Gastrocnemius medialis (tissue), 4 donors: ENCODE measurements at regions not wholly inside any gene's neighbourhood (a gene's known extent, or its start where the extent isn't known, plus 50 kb on each side); places are given as distances from the start of the nearest gene placed in this dataset.
"Not testable (repeated sequence)": the region's sequence is repeated elsewhere in the genome, so short reads cannot be mapped to it uniquely, and the experiment has no call there.

ENCODE experiments used
- ATAC-seq, 2 donors: fragments of 150-250 bp; one replicate each; pipeline ENCODE4 v1.9.1; 2016
- DNase-seq, 2 donors: peaks; one replicate each; pipeline ENCODE4 v3.0.0-alpha.2; 2019
- H3K27ac ChIP-seq, 4 donors: fragments of 200-600 bp; sonication (generic); 1 replicate in 1 of 4; 2 replicates in 3 of 4; pipeline ENCODE4 v1.5.1; 2016 to 2018; ENCODE audit warnings: mild to moderate bottlenecking in 2 of 4, moderate library complexity in 1 of 4
- H3K27me3 ChIP-seq, 3 donors: fragments of 200-600 bp; sonication (generic) in 2 of 3; 1 replicate in 1 of 3; 2 replicates in 2 of 3; pipeline versions ENCODE4 v1.5.1 to v1.6.0; 2016 to 2019; ENCODE audit warnings: mild to moderate bottlenecking in 1 of 3, moderate library complexity in 1 of 3
- H3K36me3 ChIP-seq, 2 donors: fragments of 200-600 bp; sonication (generic) in 1 of 2; one replicate each; pipeline ENCODE4 v1.5.1; 2017 to 2018
- H3K4me1 ChIP-seq, 2 donors: fragments of 200-600 bp; sonication (generic) in 1 of 2; one replicate each; pipeline ENCODE4 v1.5.1; 2016 to 2017; ENCODE audit warnings: mild to moderate bottlenecking in 2 of 2
- H3K4me3 ChIP-seq, 4 donors: fragments of 200-600 bp; sonication (generic) in 3 of 4; 1 replicate in 1 of 4; 2 replicates in 3 of 4; pipeline ENCODE4 v1.5.1; 2016 to 2019; ENCODE audit warnings: mild to moderate bottlenecking in 2 of 4
- H3K9me3 ChIP-seq, 3 donors: fragments of 200-600 bp; sonication (generic) in 2 of 3; 1 replicate in 1 of 3; 2 replicates in 2 of 3; pipeline ENCODE4 v1.5.1; 2016 to 2019
- POLR2A ChIP-seq, 2 donors: fragments of 450-650 bp; IDR thresholded peaks; one replicate each; pipeline ENCODE4 v1.6.1; 2017; ENCODE audit warnings: antibody characterized with exemption in 2 of 2, mild to moderate bottlenecking in 2 of 2, moderate library complexity in 2 of 2
- in situ Hi-C, 4 donors: fragments of 200-750 bp; cut with MboI; loops; one replicate each; pipeline versions ENCODE4 v1.15.0 to v1.8.0; 2017; ENCODE audit warnings: low sequenced_read_pairs in 4 of 4
- intact Hi-C: fragments of 100-400 bp; cut with DNase I; formaldehyde crosslinking; loops from one replicate; pipeline ENCODE4 v1.15.1; 2023; ENCODE audit warnings: low total_unique reads
- TF ChIP-seq, protein P1 (sequence below), 5 experiments: fragments of 450-650 bp in 3 of 5; fragments of 200-600 bp in 2 of 5; sonication (generic) in 2 of 5; IDR thresholded peaks in 4 of 5; conservative IDR thresholded peaks in 1 of 5; 1 replicate in 4 of 5; 2 replicates in 1 of 5; pipeline ENCODE4 v1.5.1; 2016 to 2019; ENCODE audit warnings: antibody characterized with exemption in 5 of 5, mild to moderate bottlenecking in 3 of 5, moderate library complexity in 3 of 5

- H3K36me3 ChIP-seq: no peaks in the 10 kb centered on the region
- H3K4me1 ChIP-seq: no peaks in the 10 kb centered on the region
- H3K9me3 ChIP-seq: peaks cover 0 to 7% (median 0%) of the 10 kb centered on the region in 3 donors
- DNase-seq (no peak), ATAC-seq (no peak)
- H3K27me3 ChIP-seq: no peaks in the 10 kb centered on the region
- TF ChIP-seq, protein P1, sequence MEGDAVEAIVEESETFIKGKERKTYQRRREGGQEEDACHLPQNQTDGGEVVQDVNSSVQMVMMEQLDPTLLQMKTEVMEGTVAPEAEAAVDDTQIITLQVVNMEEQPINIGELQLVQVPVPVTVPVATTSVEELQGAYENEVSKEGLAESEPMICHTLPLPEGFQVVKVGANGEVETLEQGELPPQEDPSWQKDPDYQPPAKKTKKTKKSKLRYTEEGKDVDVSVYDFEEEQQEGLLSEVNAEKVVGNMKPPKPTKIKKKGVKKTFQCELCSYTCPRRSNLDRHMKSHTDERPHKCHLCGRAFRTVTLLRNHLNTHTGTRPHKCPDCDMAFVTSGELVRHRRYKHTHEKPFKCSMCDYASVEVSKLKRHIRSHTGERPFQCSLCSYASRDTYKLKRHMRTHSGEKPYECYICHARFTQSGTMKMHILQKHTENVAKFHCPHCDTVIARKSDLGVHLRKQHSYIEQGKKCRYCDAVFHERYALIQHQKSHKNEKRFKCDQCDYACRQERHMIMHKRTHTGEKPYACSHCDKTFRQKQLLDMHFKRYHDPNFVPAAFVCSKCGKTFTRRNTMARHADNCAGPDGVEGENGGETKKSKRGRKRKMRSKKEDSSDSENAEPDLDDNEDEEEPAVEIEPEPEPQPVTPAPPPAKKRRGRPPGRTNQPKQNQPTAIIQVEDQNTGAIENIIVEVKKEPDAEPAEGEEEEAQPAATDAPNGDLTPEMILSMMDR (IDR thresholded peaks at IDR 0.05 in 4 of 5, conservative IDR thresholded peaks at IDR 0.05 in 1 of 5): no peak
- no peak for TF ChIP-seq POLR2A (IDR thresholded peaks at IDR 0.05)
- no peak overlapping the region for H3K4me3 ChIP-seq
- H3K27ac ChIP-seq: no peak overlapping the region
- intact Hi-C loops (no loop called here), in situ Hi-C loops (no loop called here)
Measured at GRCh38 chr3:27610800-27611525, 111.2 kb downstream of the EOMES start.

DNA sequence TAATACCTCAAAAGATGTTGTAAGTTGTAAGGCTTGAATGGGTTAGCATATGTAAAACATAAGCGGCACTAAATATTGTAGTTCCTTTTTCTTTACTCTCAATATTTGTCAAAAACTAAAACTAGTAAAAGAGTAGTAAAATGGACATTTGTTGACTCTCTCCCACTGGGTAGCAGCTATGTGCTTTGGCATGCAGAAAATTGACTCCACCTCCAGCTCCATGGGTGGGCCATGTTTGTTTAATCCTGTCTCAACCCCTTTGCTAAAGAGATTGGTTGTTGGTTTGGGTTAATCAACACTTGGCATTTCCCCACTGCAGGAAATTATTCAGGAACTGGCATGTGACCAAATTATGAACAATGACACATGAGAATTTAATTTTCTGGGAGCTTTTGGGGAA is 114.8 kb downstream of the EOMES start:
- ATAC-seq (peak in 1 of 2 donors; percentile 50), DNase-seq (no peak)
- no peak overlapping the region for H3K27ac ChIP-seq
- intact Hi-C loops (no loop called here), in situ Hi-C loops (no loop called here)
- no peaks in the 10 kb centered on the region for H3K36me3 ChIP-seq
- H3K9me3 ChIP-seq: no peaks in the 10 kb centered on the region
- H3K4me1 ChIP-seq: no peaks in the 10 kb centered on the region
- no peaks in the 10 kb centered on the region for H3K27me3 ChIP-seq
- no peak for TF ChIP-seq POLR2A (IDR thresholded peaks at IDR 0.05)
- TF ChIP-seq, protein P1 (IDR thresholded peaks at IDR 0.05 in 4 of 5, conservative IDR thresholded peaks at IDR 0.05 in 1 of 5): no peak
- H3K4me3 ChIP-seq: no peak overlapping the region

DNA sequence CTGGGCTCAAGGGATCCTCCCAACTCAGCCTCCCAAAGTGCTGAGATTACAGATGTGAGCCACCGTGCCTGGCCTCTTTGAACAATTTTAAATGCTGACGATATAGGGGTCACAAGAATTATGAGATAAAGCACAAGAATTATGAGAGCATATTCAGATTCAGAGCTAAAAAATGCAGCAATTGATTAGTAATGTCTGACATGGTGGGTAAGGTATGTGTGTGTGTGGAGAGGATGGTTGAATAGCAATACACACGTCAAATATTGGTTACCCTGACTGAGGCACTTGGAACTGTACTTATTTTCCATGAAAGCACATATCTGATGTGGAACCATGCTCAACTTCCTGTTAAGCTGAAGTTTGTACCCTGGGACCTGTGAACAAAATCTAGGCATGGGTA is 115.6 kb downstream of the EOMES start:
- H3K27ac ChIP-seq: no peak overlapping the region
- TF ChIP-seq, protein P1 (IDR thresholded peaks at IDR 0.05 in 4 of 5, conservative IDR thresholded peaks at IDR 0.05 in 1 of 5): no peak
- TF ChIP-seq POLR2A (IDR thresholded peaks at IDR 0.05): no peak
- no peaks in the 10 kb centered on the region for H3K27me3 ChIP-seq
- H3K36me3 ChIP-seq: no peaks in the 10 kb centered on the region
- H3K4me1 ChIP-seq: no peaks in the 10 kb centered on the region
- DNase-seq (no peak), ATAC-seq (no peak)
- H3K4me3 ChIP-seq: no peak overlapping the region
- intact Hi-C loops (no loop called here), in situ Hi-C loops (no loop called here)
- no peaks in the 10 kb centered on the region for H3K9me3 ChIP-seq

DNA sequence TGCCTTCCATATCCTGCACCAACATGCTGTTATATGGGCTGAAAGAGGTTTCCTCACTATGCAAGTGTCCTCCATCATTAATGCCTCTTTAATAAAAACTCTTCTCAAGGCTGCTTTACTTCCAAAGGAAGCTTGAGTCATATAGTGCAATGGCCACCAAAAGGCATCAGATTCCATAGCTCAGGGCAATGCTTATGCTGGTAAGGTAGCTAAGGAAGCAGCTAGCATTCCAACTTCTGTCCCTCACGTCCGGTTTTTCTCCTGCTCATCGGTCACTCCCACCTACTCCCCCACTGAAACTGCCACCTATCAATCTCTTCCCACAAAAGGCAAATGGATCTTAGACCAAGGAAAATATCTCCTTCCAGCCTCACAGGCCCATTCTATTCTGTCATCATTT is 117.1 kb upstream of the SLC4A7 start:
- H3K27me3 ChIP-seq, intact Hi-C loops, H3K4me3 ChIP-seq, H3K4me1 ChIP-seq, H3K36me3 ChIP-seq, in situ Hi-C loops, ATAC-seq, H3K27ac ChIP-seq, DNase-seq, H3K9me3 ChIP-seq: not testable (repeated sequence)

DNA sequence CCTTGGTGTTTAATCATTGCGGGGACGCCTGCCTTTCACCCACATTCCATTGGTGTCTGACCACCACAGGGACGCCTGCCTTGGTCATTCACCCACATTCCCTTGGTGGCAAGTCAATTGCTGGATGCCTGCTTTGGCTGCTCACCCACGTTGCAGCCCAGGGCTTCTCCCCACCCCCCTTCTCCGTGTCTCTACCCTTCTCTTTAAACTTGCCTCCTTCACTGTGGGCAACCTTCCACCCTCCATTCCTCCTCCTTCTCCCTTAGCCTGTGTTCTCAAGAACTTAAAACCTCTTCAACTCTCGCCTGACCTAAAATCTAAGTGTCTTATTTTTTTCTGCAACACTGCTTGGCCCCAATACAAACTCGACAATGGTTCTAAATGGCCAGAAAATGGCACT is 115.6 kb upstream of the SLC4A7 start:
- ATAC-seq, H3K27ac ChIP-seq, H3K4me1 ChIP-seq, intact Hi-C loops, H3K4me3 ChIP-seq, H3K27me3 ChIP-seq, DNase-seq, in situ Hi-C loops, H3K36me3 ChIP-seq, H3K9me3 ChIP-seq: not testable (repeated sequence)

- Histone ChIP-seq H3K4me3 (no peak overlapping the region), H3K27ac (no peak overlapping the region), H3K36me3 (no peaks in the 10 kb centered on the region), H3K27me3 (no peaks in the 10 kb centered on the region), H3K4me1 (peaks cover 0 to 1% of the 10 kb centered on the region in 2 donors), H3K9me3 (no peaks in the 10 kb centered on the region)
- ATAC-seq (no peak), DNase-seq (no peak)
- intact Hi-C loops (no loop called here), in situ Hi-C loops (no loop called here)
- TF ChIP-seq, protein P1 (IDR thresholded peaks at IDR 0.05 in 4 of 5, conservative IDR thresholded peaks at IDR 0.05 in 1 of 5): no peak
- TF ChIP-seq POLR2A (IDR thresholded peaks at IDR 0.05): no peak
Measured at GRCh38 chr3:27596921-27597320, 112.7 kb upstream of the SLC4A7 start.
